ENCODE measurements at regions not wholly inside any gene's neighbourhood (a gene's known extent, or its start where the extent isn't known, plus 50 kb on each side); places are given as distances from the start of the nearest gene placed in this dataset.
A peak's percentile ranks its signal among the peaks of the same experiment; 100 is the strongest.

DNA sequence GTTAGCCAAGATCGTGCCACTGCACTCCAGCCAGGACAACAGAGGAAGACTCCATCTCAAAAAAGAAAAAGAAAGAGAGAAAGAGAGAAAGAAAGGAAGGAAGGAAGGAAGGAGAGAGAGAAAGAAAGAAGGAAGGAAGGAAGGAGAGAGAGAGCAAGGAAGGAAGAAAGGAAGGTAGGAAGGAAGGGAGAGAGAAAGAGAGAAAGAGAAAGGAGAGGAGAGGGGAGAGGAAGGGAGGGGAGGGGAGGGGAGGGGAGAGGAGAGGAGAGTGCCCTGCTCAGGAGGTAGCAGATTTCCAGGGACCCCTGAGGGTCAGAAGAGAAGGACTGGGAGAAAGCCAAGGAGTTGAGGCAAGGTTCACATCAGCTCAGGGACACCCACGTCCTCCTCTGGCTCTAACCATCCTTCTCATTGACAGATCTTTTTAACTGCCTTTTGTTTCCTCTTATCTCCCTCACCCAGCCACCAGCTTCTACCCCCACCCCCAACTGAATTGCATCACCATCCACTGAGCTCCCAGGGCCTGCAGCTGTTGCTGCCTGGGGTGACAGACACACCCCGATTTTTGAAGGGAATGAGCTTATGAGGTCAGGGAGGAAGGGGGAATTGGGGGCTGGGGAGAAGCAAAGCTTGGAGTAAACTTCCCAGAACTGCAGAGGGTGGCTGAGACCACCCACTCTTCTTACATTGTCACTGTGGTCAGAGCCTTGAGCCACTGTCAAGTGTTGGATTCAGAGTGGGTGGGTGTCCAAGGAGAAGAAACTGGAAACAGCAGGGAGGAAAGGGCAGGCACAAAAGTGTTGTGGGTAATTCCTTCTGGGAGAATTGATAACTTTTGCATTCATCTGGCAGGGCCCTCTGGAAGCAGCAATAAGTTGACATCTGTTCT lies 91.6 kb downstream of the GLUL start (continued):
- TF ChIP-seq, protein P1, sequence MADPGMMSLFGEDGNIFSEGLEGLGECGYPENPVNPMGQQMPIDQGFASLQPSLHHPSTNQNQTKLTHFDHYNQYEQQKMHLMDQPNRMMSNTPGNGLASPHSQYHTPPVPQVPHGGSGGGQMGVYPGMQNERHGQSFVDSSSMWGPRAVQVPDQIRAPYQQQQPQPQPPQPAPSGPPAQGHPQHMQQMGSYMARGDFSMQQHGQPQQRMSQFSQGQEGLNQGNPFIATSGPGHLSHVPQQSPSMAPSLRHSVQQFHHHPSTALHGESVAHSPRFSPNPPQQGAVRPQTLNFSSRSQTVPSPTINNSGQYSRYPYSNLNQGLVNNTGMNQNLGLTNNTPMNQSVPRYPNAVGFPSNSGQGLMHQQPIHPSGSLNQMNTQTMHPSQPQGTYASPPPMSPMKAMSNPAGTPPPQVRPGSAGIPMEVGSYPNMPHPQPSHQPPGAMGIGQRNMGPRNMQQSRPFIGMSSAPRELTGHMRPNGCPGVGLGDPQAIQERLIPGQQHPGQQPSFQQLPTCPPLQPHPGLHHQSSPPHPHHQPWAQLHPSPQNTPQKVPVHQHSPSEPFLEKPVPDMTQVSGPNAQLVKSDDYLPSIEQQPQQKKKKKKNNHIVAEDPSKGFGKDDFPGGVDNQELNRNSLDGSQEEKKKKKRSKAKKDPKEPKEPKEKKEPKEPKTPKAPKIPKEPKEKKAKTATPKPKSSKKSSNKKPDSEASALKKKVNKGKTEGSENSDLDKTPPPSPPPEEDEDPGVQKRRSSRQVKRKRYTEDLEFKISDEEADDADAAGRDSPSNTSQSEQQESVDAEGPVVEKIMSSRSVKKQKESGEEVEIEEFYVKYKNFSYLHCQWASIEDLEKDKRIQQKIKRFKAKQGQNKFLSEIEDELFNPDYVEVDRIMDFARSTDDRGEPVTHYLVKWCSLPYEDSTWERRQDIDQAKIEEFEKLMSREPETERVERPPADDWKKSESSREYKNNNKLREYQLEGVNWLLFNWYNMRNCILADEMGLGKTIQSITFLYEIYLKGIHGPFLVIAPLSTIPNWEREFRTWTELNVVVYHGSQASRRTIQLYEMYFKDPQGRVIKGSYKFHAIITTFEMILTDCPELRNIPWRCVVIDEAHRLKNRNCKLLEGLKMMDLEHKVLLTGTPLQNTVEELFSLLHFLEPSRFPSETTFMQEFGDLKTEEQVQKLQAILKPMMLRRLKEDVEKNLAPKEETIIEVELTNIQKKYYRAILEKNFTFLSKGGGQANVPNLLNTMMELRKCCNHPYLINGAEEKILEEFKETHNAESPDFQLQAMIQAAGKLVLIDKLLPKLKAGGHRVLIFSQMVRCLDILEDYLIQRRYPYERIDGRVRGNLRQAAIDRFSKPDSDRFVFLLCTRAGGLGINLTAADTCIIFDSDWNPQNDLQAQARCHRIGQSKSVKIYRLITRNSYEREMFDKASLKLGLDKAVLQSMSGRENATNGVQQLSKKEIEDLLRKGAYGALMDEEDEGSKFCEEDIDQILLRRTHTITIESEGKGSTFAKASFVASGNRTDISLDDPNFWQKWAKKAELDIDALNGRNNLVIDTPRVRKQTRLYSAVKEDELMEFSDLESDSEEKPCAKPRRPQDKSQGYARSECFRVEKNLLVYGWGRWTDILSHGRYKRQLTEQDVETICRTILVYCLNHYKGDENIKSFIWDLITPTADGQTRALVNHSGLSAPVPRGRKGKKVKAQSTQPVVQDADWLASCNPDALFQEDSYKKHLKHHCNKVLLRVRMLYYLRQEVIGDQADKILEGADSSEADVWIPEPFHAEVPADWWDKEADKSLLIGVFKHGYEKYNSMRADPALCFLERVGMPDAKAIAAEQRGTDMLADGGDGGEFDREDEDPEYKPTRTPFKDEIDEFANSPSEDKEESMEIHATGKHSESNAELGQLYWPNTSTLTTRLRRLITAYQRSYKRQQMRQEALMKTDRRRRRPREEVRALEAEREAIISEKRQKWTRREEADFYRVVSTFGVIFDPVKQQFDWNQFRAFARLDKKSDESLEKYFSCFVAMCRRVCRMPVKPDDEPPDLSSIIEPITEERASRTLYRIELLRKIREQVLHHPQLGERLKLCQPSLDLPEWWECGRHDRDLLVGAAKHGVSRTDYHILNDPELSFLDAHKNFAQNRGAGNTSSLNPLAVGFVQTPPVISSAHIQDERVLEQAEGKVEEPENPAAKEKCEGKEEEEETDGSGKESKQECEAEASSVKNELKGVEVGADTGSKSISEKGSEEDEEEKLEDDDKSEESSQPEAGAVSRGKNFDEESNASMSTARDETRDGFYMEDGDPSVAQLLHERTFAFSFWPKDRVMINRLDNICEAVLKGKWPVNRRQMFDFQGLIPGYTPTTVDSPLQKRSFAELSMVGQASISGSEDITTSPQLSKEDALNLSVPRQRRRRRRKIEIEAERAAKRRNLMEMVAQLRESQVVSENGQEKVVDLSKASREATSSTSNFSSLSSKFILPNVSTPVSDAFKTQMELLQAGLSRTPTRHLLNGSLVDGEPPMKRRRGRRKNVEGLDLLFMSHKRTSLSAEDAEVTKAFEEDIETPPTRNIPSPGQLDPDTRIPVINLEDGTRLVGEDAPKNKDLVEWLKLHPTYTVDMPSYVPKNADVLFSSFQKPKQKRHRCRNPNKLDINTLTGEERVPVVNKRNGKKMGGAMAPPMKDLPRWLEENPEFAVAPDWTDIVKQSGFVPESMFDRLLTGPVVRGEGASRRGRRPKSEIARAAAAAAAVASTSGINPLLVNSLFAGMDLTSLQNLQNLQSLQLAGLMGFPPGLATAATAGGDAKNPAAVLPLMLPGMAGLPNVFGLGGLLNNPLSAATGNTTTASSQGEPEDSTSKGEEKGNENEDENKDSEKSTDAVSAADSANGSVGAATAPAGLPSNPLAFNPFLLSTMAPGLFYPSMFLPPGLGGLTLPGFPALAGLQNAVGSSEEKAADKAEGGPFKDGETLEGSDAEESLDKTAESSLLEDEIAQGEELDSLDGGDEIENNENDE (IDR thresholded peaks at IDR 0.05; ENCODE audit: low read depth, low read length), result peak; percentile 9
- TF ChIP-seq POLR2G (IDR thresholded peaks at IDR 0.05; ENCODE audit: low read depth, low read length) (no peak), SMARCB1 (IDR thresholded peaks at IDR 0.05; ENCODE audit: insufficient read length, low read depth) (peak; percentile 90), STAT5A (IDR thresholded peaks at IDR 0.05; ENCODE audit: borderline replicate concordance, low read length) (peak; percentile 97), SMAD1 (IDR thresholded peaks at IDR 0.05; ENCODE audit: low read depth, low read length, partially characterized antibody) (peak; percentile 95), ZNF274 (IDR thresholded peaks at IDR 0.05; ENCODE audit: borderline replicate concordance, low read depth, low read length) (peak; percentile 62; the same call in 1 of the 2 replicates), FOXM1 (IDR thresholded peaks at IDR 0.05; ENCODE audit: low read depth) (peak; percentile 95), FOXM1 (CRISPR knock-in tag; IDR thresholded peaks at IDR 0.05; ENCODE audit: low read depth) (no peak), CHD2 (IDR thresholded peaks at IDR 0.05; ENCODE audit: low read depth, low read length) (peak; percentile 77), ZNF445 (CRISPR knock-in tag; IDR thresholded peaks at IDR 0.05; ENCODE audit: low read depth) (no peak)
- TF ChIP-seq, protein P2, sequence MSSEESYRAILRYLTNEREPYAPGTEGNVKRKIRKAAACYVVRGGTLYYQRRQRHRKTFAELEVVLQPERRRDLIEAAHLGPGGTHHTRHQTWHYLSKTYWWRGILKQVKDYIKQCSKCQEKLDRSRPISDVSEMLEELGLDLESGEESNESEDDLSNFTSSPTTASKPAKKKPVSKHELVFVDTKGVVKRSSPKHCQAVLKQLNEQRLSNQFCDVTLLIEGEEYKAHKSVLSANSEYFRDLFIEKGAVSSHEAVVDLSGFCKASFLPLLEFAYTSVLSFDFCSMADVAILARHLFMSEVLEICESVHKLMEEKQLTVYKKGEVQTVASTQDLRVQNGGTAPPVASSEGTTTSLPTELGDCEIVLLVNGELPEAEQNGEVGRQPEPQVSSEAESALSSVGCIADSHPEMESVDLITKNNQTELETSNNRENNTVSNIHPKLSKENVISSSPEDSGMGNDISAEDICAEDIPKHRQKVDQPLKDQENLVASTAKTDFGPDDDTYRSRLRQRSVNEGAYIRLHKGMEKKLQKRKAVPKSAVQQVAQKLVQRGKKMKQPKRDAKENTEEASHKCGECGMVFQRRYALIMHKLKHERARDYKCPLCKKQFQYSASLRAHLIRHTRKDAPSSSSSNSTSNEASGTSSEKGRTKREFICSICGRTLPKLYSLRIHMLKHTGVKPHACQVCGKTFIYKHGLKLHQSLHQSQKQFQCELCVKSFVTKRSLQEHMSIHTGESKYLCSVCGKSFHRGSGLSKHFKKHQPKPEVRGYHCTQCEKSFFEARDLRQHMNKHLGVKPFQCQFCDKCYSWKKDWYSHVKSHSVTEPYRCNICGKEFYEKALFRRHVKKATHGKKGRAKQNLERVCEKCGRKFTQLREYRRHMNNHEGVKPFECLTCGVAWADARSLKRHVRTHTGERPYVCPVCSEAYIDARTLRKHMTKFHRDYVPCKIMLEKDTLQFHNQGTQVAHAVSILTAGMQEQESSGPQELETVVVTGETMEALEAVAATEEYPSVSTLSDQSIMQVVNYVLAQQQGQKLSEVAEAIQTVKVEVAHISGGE (CRISPR knock-in tag; IDR thresholded peaks at IDR 0.05), result peak in 1 of 3 experiments; percentile 84; a peak in 2 of 6 replicates

Measured in K562 (cell line).